Activated CD8-positive, alpha-beta memory T cell treated with anti-CD3 and anti-CD28 coated beads, Interleukin-2, amount 10 ng/mL, durations not matched to agents 7 days and 5 days (primary cell): ENCODE measurements at regions not wholly inside any gene's neighbourhood (a gene's known extent, or its start where the extent isn't known, plus 50 kb on each side); places are given as distances from the start of the nearest gene placed in this dataset.

Experiments
- ATAC-seq: fragments of 150-1000 bp; cut with Tn5 transposase; one replicate; pipeline ENCODE4 v1.10.0; 2021; ENCODE audit warnings: moderate library complexity
- CTCF ChIA-PET: fragments of 350-600 bp; sonication (Branson Sonifier 250); formaldehyde crosslinking; loops from one replicate; lab custom pipeline; 2021; ENCODE audit warnings: antibody characterized with exemption; lab: Charles Lee
- DNase-seq: peaks from one replicate; pipeline ENCODE4 v3.0.0-alpha.2; 2020
- H3K27ac Mint-ChIP-seq: one replicate; pipeline ENCODE4 v1.8.0; 2021; ENCODE audit warnings: mild to moderate bottlenecking, mixed read lengths
- H3K27me3 Mint-ChIP-seq: one replicate; pipeline ENCODE4 v1.8.0; 2021; ENCODE audit warnings: mixed read lengths
- H3K36me3 Mint-ChIP-seq: one replicate; pipeline ENCODE4 v1.8.0; 2021; ENCODE audit warnings: mild to moderate bottlenecking, mixed read lengths
- H3K4me1 Mint-ChIP-seq: one replicate; pipeline ENCODE4 v1.8.0; 2021; ENCODE audit warnings: mixed read lengths
- H3K4me3 Mint-ChIP-seq: one replicate; pipeline ENCODE4 v1.8.0; 2021; ENCODE audit warnings: mild to moderate bottlenecking, moderate library complexity, mixed read lengths
- H3K9me3 Mint-ChIP-seq: one replicate; pipeline ENCODE4 v1.8.0; 2022; ENCODE audit warnings: low read depth, mixed read lengths

DNA sequence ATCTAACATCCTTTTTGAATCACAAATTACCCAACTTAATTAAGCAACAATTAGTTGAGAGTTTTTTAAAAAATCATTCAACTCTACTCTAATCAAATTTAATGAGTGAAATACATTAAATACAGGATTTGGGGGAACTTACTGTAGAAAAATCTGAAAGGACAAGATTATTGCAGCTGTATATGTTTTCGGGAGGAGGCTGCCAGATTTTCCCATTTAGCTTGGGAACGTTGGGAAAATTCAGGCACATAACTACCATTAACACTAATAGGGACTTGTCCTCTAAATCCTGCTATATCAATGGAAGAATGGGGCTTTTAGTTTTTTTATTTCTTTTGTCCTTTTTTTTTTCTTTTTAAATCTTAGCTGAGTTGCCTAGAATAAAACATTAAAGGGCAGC is 691.4 kb upstream of the FZD8 start:
- no peaks in the 10 kb centered on the region for H3K27me3 Mint-ChIP-seq
- H3K36me3 Mint-ChIP-seq: no peaks in the 10 kb centered on the region
- peaks cover 15% of the 10 kb centered on the region for H3K9me3 Mint-ChIP-seq
- ATAC-seq (no peak), DNase-seq (no peak)
- H3K27ac Mint-ChIP-seq: no peak overlapping the region
- no peaks in the 10 kb centered on the region for H3K4me1 Mint-ChIP-seq
- CTCF ChIA-PET: no interaction called here
- H3K4me3 Mint-ChIP-seq: no peak overlapping the region

DNA sequence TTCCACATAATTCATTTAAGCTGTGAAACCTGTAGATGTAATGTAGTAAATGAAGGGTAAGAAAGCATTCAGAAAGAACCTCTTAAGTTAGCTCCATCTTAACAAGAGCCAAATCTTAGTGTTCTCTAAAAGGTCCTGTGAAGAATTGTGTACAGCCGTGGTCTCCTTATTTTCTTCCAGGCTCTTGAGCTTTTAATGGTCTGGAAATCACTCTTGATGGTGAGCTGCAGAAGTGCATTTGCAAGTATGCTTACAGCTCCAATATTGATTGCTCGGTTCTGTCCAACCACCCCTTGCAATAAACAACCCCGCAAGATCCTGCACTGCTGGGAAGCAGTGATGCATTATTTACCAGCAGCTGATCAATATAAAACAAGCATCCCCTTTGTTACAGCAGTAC is 690.8 kb upstream of the FZD8 start:
- Mint-ChIP-seq H3K9me3 (peaks cover 14% of the 10 kb centered on the region), H3K36me3 (no peaks in the 10 kb centered on the region), H3K4me3 (no peak overlapping the region), H3K4me1 (no peaks in the 10 kb centered on the region), H3K27ac (no peak overlapping the region), H3K27me3 (no peaks in the 10 kb centered on the region)
- no peak for ATAC-seq
- no peak for DNase-seq
- CTCF ChIA-PET: no interaction called here

GRCh38 chr10:36331121-36331520 is 689.0 kb upstream of the FZD8 start:
- Mint-ChIP-seq H3K9me3 (peaks cover 8% of the 10 kb centered on the region), H3K36me3 (no peaks in the 10 kb centered on the region), H3K27ac (no peak overlapping the region), H3K4me3 (no peak overlapping the region), H3K27me3 (no peaks in the 10 kb centered on the region), H3K4me1 (no peaks in the 10 kb centered on the region)
- ATAC-seq: no peak
- CTCF ChIA-PET: no interaction called here
- DNase-seq: no peak

DNA sequence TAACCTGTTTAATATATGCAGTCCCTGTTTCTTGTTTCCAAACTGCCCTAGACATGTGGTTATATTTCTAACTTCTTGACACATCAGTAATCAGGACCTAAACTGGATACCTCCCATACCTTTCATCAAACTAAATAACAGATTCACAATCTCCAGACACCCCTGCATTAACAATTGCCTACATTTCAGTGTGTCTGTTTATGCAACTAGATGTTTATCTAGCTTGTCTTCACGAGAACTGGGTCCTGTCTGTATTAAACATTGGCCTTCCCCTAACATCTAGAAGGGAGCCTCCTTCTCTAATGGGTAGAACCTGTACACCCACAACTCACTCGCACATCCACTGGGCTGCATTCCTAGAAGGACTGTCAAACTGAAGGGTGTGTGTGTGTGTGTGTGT is 683.7 kb upstream of the FZD8 start:
- Mint-ChIP-seq H3K27ac (no peak overlapping the region), H3K9me3 (peaks cover 9% of the 10 kb centered on the region), H3K4me1 (no peaks in the 10 kb centered on the region), H3K4me3 (no peak overlapping the region), H3K36me3 (no peaks in the 10 kb centered on the region), H3K27me3 (no peaks in the 10 kb centered on the region)
- no peak for DNase-seq
- CTCF ChIA-PET: no interaction called here
- no peak for ATAC-seq

- DNase-seq (no peak), ATAC-seq (no peak)
- Mint-ChIP-seq H3K27ac (no peak overlapping the region), H3K4me1 (no peaks in the 10 kb centered on the region), H3K36me3 (no peaks in the 10 kb centered on the region), H3K27me3 (no peaks in the 10 kb centered on the region), H3K9me3 (peaks cover 9% of the 10 kb centered on the region), H3K4me3 (no peak overlapping the region)
- CTCF ChIA-PET: no interaction called here
These were observed 682.7 kb upstream of the FZD8 start for GRCh38 chr10:36324831-36325230.

DNA sequence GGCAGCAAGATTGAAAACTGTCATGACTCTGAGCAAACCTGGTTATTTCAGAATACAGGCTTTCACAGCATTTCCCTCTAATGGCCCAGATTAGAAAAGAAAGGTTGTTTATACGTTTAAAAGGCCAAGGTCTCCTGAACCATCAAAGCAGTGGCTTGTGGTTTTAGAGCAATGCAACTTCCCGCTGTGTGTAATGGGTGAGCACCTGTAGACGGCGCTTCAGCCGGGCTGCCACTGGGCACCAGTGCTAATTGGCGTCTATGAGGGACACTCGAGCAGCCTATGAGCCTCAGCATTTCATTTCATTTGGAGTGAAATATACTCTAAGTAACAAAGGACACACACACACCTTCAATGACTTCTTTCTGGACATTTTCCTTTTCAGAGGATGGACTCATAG is 671.0 kb upstream of the FZD8 start:
- Mint-ChIP-seq H3K9me3 (peaks cover 8% of the 10 kb centered on the region), H3K4me3 (no peak overlapping the region), H3K36me3 (no peaks in the 10 kb centered on the region), H3K27me3 (no peaks in the 10 kb centered on the region), H3K27ac (no peak overlapping the region), H3K4me1 (no peaks in the 10 kb centered on the region)
- ATAC-seq (no peak), DNase-seq (no peak)
- CTCF ChIA-PET: no interaction called here

DNA sequence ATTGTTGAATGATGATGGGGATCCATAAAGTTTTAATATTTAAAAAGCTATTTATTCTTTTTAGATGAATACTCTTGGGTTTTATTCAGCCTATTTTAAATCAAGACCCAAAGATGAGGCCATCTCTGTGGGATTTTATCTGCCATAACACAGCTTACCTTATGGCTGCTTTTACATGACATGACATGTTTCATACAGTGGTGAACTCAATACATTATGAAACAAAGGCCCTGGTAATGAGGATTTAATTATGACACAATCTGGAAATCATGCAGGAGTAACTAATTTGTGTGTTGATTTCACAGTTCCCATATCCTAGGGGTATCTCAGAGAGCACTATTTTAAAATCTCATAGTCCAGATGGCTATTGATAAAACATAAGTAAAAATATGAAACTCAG is 661.8 kb upstream of the FZD8 start:
- no peak for DNase-seq
- no peaks in the 10 kb centered on the region for H3K27me3 Mint-ChIP-seq
- CTCF ChIA-PET: no interaction called here
- peaks cover 7% of the 10 kb centered on the region for H3K9me3 Mint-ChIP-seq
- no peaks in the 10 kb centered on the region for H3K36me3 Mint-ChIP-seq
- H3K27ac Mint-ChIP-seq: no peak overlapping the region
- no peak overlapping the region for H3K4me3 Mint-ChIP-seq
- no peaks in the 10 kb centered on the region for H3K4me1 Mint-ChIP-seq
- no peak for ATAC-seq

GRCh38 chr10:36302086-36302485 is 660.0 kb upstream of the FZD8 start:
- CTCF ChIA-PET: no interaction called here
- H3K9me3 Mint-ChIP-seq: peaks cover 6% of the 10 kb centered on the region
- no peaks in the 10 kb centered on the region for H3K27me3 Mint-ChIP-seq
- no peak overlapping the region for H3K27ac Mint-ChIP-seq
- no peak overlapping the region for H3K4me3 Mint-ChIP-seq
- ATAC-seq (no peak), DNase-seq (no peak)
- H3K4me1 Mint-ChIP-seq: no peaks in the 10 kb centered on the region
- no peaks in the 10 kb centered on the region for H3K36me3 Mint-ChIP-seq

DNA sequence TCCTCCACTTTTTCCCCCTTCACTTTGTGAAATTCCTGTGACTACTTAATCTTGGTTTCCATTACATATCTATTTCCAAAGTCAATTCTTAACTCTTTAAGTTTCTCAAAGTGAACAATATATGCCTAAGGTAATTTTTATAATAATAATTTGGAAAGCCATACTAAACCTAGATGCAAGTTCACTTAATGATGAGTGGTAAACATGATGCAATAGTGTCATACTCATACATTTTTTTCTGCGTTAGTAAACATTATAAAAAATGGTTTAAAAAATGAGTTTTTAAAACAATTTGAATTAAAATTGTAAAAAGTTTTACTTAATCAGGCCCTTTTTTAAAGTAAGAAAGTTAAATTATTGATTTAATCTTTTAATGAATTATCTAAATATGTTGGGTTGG is 659.4 kb upstream of the FZD8 start:
- DNase-seq (no peak), ATAC-seq (no peak)
- Mint-ChIP-seq H3K4me3 (no peak overlapping the region), H3K36me3 (no peaks in the 10 kb centered on the region), H3K4me1 (no peaks in the 10 kb centered on the region), H3K27ac (no peak overlapping the region), H3K9me3 (peaks cover 4% of the 10 kb centered on the region), H3K27me3 (no peaks in the 10 kb centered on the region)
- CTCF ChIA-PET: no interaction called here

DNA sequence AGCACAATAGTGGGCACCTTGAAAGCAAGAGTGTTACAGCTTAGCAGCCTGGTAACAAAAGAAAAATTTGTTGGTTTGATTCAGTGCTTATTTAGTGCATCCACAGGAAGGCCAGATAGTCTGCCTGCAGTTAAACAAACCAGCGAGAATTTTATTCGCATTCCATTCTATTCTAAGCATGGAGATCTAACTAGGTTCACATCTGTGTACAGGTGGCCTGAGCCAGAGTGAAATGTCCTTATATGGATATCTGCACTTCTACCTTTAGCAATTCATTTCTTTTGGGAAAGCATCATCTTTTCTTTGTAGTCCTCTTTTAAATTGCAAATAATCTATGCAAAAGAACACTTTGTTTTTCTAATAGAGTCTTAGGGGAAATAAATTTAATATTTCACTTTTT is 659.0 kb upstream of the FZD8 start:
- no peaks in the 10 kb centered on the region for H3K36me3 Mint-ChIP-seq
- peaks cover 4% of the 10 kb centered on the region for H3K9me3 Mint-ChIP-seq
- H3K4me3 Mint-ChIP-seq: no peak overlapping the region
- no peak for ATAC-seq
- DNase-seq: no peak
- H3K27ac Mint-ChIP-seq: no peak overlapping the region
- no peaks in the 10 kb centered on the region for H3K4me1 Mint-ChIP-seq
- CTCF ChIA-PET: no interaction called here
- no peaks in the 10 kb centered on the region for H3K27me3 Mint-ChIP-seq

GRCh38 chr10:36283827-36284226 is 641.7 kb upstream of the FZD8 start:
- no peaks in the 10 kb centered on the region for H3K27me3 Mint-ChIP-seq
- no peaks in the 10 kb centered on the region for H3K4me1 Mint-ChIP-seq
- no peak overlapping the region for H3K4me3 Mint-ChIP-seq
- no peak overlapping the region for H3K27ac Mint-ChIP-seq
- H3K9me3 Mint-ChIP-seq: peaks cover 21% of the 10 kb centered on the region
- CTCF ChIA-PET: no interaction called here
- no peaks in the 10 kb centered on the region for H3K36me3 Mint-ChIP-seq
- DNase-seq: no peak
- ATAC-seq: no peak

GRCh38 chr10:36281831-36282331 is 639.8 kb upstream of the FZD8 start:
- no peak overlapping the region for H3K27ac Mint-ChIP-seq
- H3K27me3 Mint-ChIP-seq: no peaks in the 10 kb centered on the region
- no peak for ATAC-seq
- no peak overlapping the region for H3K4me3 Mint-ChIP-seq
- no peaks in the 10 kb centered on the region for H3K4me1 Mint-ChIP-seq
- CTCF ChIA-PET: no interaction called here
- H3K36me3 Mint-ChIP-seq: no peaks in the 10 kb centered on the region
- DNase-seq: no peak
- H3K9me3 Mint-ChIP-seq: peaks cover 22% of the 10 kb centered on the region

GRCh38 chr10:36280890-36281499 is 638.9 kb upstream of the FZD8 start:
- peaks cover 26% of the 10 kb centered on the region for H3K9me3 Mint-ChIP-seq
- H3K4me1 Mint-ChIP-seq: no peaks in the 10 kb centered on the region
- H3K4me3 Mint-ChIP-seq: no peak overlapping the region
- CTCF ChIA-PET: no interaction called here
- no peak overlapping the region for H3K27ac Mint-ChIP-seq
- H3K27me3 Mint-ChIP-seq: no peaks in the 10 kb centered on the region
- no peak for ATAC-seq
- no peak for DNase-seq
- H3K36me3 Mint-ChIP-seq: no peaks in the 10 kb centered on the region

DNA sequence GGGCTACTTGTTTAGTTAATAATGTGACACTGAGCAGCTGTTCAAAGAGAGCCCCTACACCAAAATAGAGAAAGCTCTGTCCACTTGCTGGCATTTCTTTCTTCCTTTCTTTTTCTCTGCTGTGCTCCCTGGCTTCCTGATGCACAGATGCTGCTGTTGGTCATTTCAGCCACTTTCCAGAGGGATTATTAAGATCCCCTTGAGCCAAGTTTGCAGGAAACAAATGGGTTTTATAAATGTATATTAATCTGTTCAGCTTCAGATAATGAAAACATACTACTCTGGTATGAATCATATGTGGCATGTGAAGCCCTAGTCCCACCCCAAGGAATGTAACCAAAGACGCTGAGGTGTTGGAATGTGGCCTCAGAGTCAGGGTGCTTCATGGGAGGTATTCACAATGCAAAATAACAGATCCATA is 638.2 kb upstream of the FZD8 start:
- no peak for ATAC-seq
- Mint-ChIP-seq H3K9me3 (peaks cover 28% of the 10 kb centered on the region), H3K27ac (no peak overlapping the region), H3K27me3 (no peaks in the 10 kb centered on the region), H3K4me3 (no peak overlapping the region), H3K36me3 (no peaks in the 10 kb centered on the region), H3K4me1 (no peaks in the 10 kb centered on the region)
- DNase-seq: no peak
- CTCF ChIA-PET: no interaction called here

GRCh38 chr10:36278176-36278575 is 636.1 kb upstream of the FZD8 start:
- H3K4me1 Mint-ChIP-seq: no peaks in the 10 kb centered on the region
- no peaks in the 10 kb centered on the region for H3K27me3 Mint-ChIP-seq
- ATAC-seq (no peak), DNase-seq (no peak)
- CTCF ChIA-PET: no interaction called here
- H3K36me3 Mint-ChIP-seq: peaks cover 2% of the 10 kb centered on the region
- H3K27ac Mint-ChIP-seq: no peak overlapping the region
- no peak overlapping the region for H3K4me3 Mint-ChIP-seq
- H3K9me3 Mint-ChIP-seq: peaks cover 32% of the 10 kb centered on the region
